K562 (cell line): ENCODE measurements at regions not wholly inside any gene's neighbourhood (a gene's known extent, or its start where the extent isn't known, plus 50 kb on each side); places are given as distances from the start of the nearest gene placed in this dataset.

Experiments
- POLR2AphosphoS5 ChIP-seq: IDR thresholded peaks from 2 replicates; pipeline ENCODE4 v1.6.1; 2011; ENCODE audit warnings: mild to moderate bottlenecking, low read depth, low read length, moderate library complexity; ENCODE audit not compliant: control insufficient read depth, insufficient read depth
- RBBP5 ChIP-seq: fragments of 200-600 bp; sonication (generic); IDR thresholded peaks from 2 replicates; pipeline ENCODE4 v1.6.1; 2012; ENCODE audit warnings: borderline replicate concordance, mild to moderate bottlenecking, low read length, control low read depth, inconsistent platforms; ENCODE audit not compliant: insufficient read depth, poor library complexity, severe bottlenecking
- TF ChIP-seq, protein P1 (sequence below), 3 experiments: IDR thresholded peaks in 2 of 3; conservative IDR thresholded peaks in 1 of 3; 2 replicates each; pipeline ENCODE4 v1.5.1; 2011 to 2012; ENCODE audit warnings: low read length in 3 of 3, mild to moderate bottlenecking in 3 of 3, control low read depth in 2 of 3, improper control_type of control experiment in 1 of 3, inconsistent platforms in 1 of 3, low read depth in 1 of 3, mixed read lengths in 1 of 3, moderate library complexity in 1 of 3; ENCODE audit not compliant: insufficient read depth in 2 of 3
- TF ChIP-seq, protein P2 (sequence below): sonication (generic); formaldehyde crosslinking; IDR thresholded peaks from 2 replicates; pipeline ENCODE4 v1.8.0; 2022; ENCODE audit warnings: mild to moderate bottlenecking, missing genetic modification reagents

DNA sequence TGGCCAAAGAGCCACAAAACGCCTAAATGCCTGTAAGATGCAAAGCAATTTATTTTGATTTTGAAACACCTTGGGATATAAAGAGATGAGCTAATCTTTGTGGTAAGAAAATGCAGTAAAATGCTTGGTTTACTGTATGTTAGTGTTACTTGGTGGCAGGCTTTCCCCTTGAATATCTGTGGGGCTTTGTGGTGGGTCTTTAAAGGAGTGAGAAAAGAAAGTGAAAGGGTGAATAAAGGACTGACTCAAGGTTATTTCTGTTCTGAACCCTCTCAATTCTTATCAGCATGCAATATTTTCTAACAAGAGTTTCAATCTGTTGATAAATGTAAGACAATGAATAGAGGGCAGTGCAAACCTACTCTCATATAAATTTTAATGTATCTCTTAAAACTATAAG lies 1555.9 kb upstream of the RAG2 start:
- TF ChIP-seq, protein P1, sequence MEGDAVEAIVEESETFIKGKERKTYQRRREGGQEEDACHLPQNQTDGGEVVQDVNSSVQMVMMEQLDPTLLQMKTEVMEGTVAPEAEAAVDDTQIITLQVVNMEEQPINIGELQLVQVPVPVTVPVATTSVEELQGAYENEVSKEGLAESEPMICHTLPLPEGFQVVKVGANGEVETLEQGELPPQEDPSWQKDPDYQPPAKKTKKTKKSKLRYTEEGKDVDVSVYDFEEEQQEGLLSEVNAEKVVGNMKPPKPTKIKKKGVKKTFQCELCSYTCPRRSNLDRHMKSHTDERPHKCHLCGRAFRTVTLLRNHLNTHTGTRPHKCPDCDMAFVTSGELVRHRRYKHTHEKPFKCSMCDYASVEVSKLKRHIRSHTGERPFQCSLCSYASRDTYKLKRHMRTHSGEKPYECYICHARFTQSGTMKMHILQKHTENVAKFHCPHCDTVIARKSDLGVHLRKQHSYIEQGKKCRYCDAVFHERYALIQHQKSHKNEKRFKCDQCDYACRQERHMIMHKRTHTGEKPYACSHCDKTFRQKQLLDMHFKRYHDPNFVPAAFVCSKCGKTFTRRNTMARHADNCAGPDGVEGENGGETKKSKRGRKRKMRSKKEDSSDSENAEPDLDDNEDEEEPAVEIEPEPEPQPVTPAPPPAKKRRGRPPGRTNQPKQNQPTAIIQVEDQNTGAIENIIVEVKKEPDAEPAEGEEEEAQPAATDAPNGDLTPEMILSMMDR (IDR thresholded peaks at IDR 0.05 in 2 of 3, conservative IDR thresholded peaks at IDR 0.05 in 1 of 3; ENCODE audit: insufficient read depth in 2 of 3, low read depth in 1 of 3, low read length in 3 of 3), result no peak
- TF ChIP-seq RBBP5, result no peak
- TF ChIP-seq, protein P2, sequence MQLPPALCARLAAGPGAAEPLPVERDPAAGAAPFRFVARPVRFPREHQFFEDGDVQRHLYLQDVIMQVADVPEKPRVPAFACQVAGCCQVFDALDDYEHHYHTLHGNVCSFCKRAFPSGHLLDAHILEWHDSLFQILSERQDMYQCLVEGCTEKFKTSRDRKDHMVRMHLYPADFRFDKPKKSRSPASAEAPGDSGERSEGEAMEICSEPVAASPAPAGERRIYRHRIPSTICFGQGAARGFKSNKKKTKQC (CRISPR knock-in tag), result no peak
- no peak for TF ChIP-seq POLR2AphosphoS5
